ENCODE measurements at regions not wholly inside any gene's neighbourhood (a gene's known extent, or its start where the extent isn't known, plus 50 kb on each side); places are given as distances from the start of the nearest gene placed in this dataset.
"Not testable (repeated sequence)": the region's sequence is repeated elsewhere in the genome, so short reads cannot be mapped to it uniquely, and the experiment has no call there.

- Mint-ChIP-seq H3K4me3 (no peak overlapping the region), H3K27me3 (ENCODE audit: low read depth in 3 of 3) (peaks cover 2 to 6% (median 3%) of the 10 kb centered on the region in 3 donors), H3K36me3 (no peaks in the 10 kb centered on the region), H3K27ac (peak overlapping the region in 2 of 6 donors; percentile 13 to 73), H3K9me3 (no peaks in the 10 kb centered on the region), H3K4me1 (no peaks in the 10 kb centered on the region)
- no peak for DNase-seq
These were observed 107.6 kb downstream of the GOSR1 start for GRCh38 chr17:30584810-30585209.

- no peaks in the 10 kb centered on the region for H3K36me3 Mint-ChIP-seq
- peaks cover 0 to 6% (median 3%) of the 10 kb centered on the region in 3 donors for H3K27me3 Mint-ChIP-seq (ENCODE audit: low read depth in 3 of 3)
- DNase-seq: no peak
- no peak overlapping the region for H3K27ac Mint-ChIP-seq
- no peak overlapping the region for H3K4me3 Mint-ChIP-seq
- H3K4me1 Mint-ChIP-seq: no peaks in the 10 kb centered on the region
- no peaks in the 10 kb centered on the region for H3K9me3 Mint-ChIP-seq
These were observed 103.7 kb downstream of the GOSR1 start for GRCh38 chr17:30580916-30581315.

- Mint-ChIP-seq H3K27me3 (ENCODE audit: low read depth in 3 of 3) (peaks cover 0 to 6% (median 3%) of the 10 kb centered on the region in 3 donors), H3K27ac (no peak overlapping the region), H3K4me1 (no peaks in the 10 kb centered on the region), H3K4me3 (no peak overlapping the region), H3K36me3 (no peaks in the 10 kb centered on the region), H3K9me3 (no peaks in the 10 kb centered on the region)
- DNase-seq: no peak
These were observed 102.6 kb downstream of the GOSR1 start for GRCh38 chr17:30579610-30580315.

GRCh38 chr17:30578015-30578717, 101.0 kb downstream of the GOSR1 start:
- not testable (repeated sequence) for H3K36me3 Mint-ChIP-seq; H3K27ac Mint-ChIP-seq; H3K27me3 Mint-ChIP-seq (ENCODE audit: low read depth in 3 of 3); H3K4me1 Mint-ChIP-seq; H3K9me3 Mint-ChIP-seq; DNase-seq
- peak overlapping the region in 1 of 5 donors; percentile 46 for H3K4me3 Mint-ChIP-seq

Measured in immature natural killer cell (primary cell).